Activated CD4-positive, alpha-beta T cell treated with anti-CD3 and anti-CD28 coated beads, Interleukin-2, Interleukin-4, amounts not matched to agents 100 ng/mL and 50 ng/mL, durations not matched to agents 16 hours and 8 hours (primary cell): ENCODE measurements at regions not wholly inside any gene's neighbourhood (a gene's known extent, or its start where the extent isn't known, plus 50 kb on each side); places are given as distances from the start of the nearest gene placed in this dataset.
"Not testable (repeated sequence)": the region's sequence is repeated elsewhere in the genome, so short reads cannot be mapped to it uniquely, and the experiment has no call there.

Experiments used
- DNase-seq: peaks from one replicate; pipeline ENCODE4 v3.0.0-alpha.2; 2020; ENCODE audit warnings: low spot score

- DNase-seq = no peak
Observed at GRCh38 chr6:80921861-80922460, 815.5 kb downstream of the BCKDHB start.

- no peak for DNase-seq
Observed at GRCh38 chr6:80907831-80908230, 801.4 kb downstream of the BCKDHB start.

GRCh38 chr6:80903711-80904110, 797.2 kb downstream of the BCKDHB start:
- no peak for DNase-seq

- no peak for DNase-seq
Observed at GRCh38 chr6:80886475-80886874, 780.0 kb downstream of the BCKDHB start.

GRCh38 chr6:80872951-80873308, 766.5 kb downstream of the BCKDHB start:
- DNase-seq = no peak

GRCh38 chr6:80872199-80872950, 765.9 kb downstream of the BCKDHB start:
- no peak for DNase-seq

- DNase-seq = no peak
Observed at GRCh38 chr6:80862756-80863155, 756.3 kb downstream of the BCKDHB start.

- DNase-seq = no peak
Observed at GRCh38 chr6:80860107-80860506, 753.6 kb downstream of the BCKDHB start.

- not testable (repeated sequence) for DNase-seq
Observed at GRCh38 chr6:80847973-80848372, 741.5 kb downstream of the BCKDHB start.

- DNase-seq = no peak
Observed at GRCh38 chr6:80832337-80832736, 725.9 kb downstream of the BCKDHB start.

GRCh38 chr6:80793411-80793810, 686.9 kb downstream of the BCKDHB start:
- no peak for DNase-seq

- no peak for DNase-seq
Observed at GRCh38 chr6:80792151-80792550, 685.7 kb downstream of the BCKDHB start.

- DNase-seq = no peak
Observed at GRCh38 chr6:80789912-80790570, 683.6 kb downstream of the BCKDHB start.

GRCh38 chr6:80783271-80783670, 676.8 kb downstream of the BCKDHB start:
- DNase-seq = not testable (repeated sequence)

GRCh38 chr6:80771941-80772340, 665.5 kb downstream of the BCKDHB start:
- DNase-seq = no peak

GRCh38 chr6:80769106-80769505, 662.6 kb downstream of the BCKDHB start:
- no peak for DNase-seq

GRCh38 chr6:80767808-80768207, 661.3 kb downstream of the BCKDHB start:
- no peak for DNase-seq

GRCh38 chr6:80744213-80744612, 637.7 kb downstream of the BCKDHB start:
- no peak for DNase-seq

GRCh38 chr6:80742481-80742880, 636.0 kb downstream of the BCKDHB start:
- no peak for DNase-seq

- DNase-seq = no peak
Observed at GRCh38 chr6:80733641-80734040, 627.2 kb downstream of the BCKDHB start.

GRCh38 chr6:80728830-80729229, 622.4 kb downstream of the BCKDHB start:
- no peak for DNase-seq

- DNase-seq = no peak
Observed at GRCh38 chr6:80728101-80728750, 621.8 kb downstream of the BCKDHB start.
